Ishikawa (cell line): ENCODE measurements at regions not wholly inside any gene's neighbourhood (a gene's known extent, or its start where the extent isn't known, plus 50 kb on each side); places are given as distances from the start of the nearest gene placed in this dataset.

Experiments
- CEBPB ChIP-seq: IDR thresholded peaks from 2 replicates; pipeline ENCODE4 v1.6.1; 2012
- CREB1 ChIP-seq: IDR thresholded peaks from 2 replicates; pipeline ENCODE4 v1.6.1; 2012; ENCODE audit warnings: low read depth
- EGR1 ChIP-seq: IDR thresholded peaks from 2 replicates; pipeline ENCODE4 v1.6.1; 2012
- EP300 ChIP-seq: IDR thresholded peaks from 2 replicates; pipeline ENCODE4 v1.6.1; 2012; ENCODE audit warnings: borderline replicate concordance
- FOXM1 ChIP-seq: IDR thresholded peaks from 2 replicates; pipeline ENCODE4 v1.6.1; 2012; ENCODE audit warnings: low read depth, borderline replicate concordance
- MAX ChIP-seq: IDR thresholded peaks from 2 replicates; pipeline ENCODE4 v1.6.1; 2012
- NFIC ChIP-seq: IDR thresholded peaks from 2 replicates; pipeline ENCODE4 v1.6.1; 2012
- RAD21 ChIP-seq: IDR thresholded peaks from 2 replicates; pipeline ENCODE4 v1.6.1; 2012; ENCODE audit warnings: low read depth
- REST ChIP-seq: IDR thresholded peaks from 2 replicates; pipeline ENCODE4 v1.6.1; 2012; ENCODE audit warnings: low read depth, mild to moderate bottlenecking
- TAF1 ChIP-seq: IDR thresholded peaks from 2 replicates; pipeline ENCODE4 v1.6.1; 2012; ENCODE audit warnings: low read depth, mild to moderate bottlenecking
- TCF12 ChIP-seq: IDR thresholded peaks from 2 replicates; pipeline ENCODE4 v1.6.1; 2012; ENCODE audit warnings: low read depth
- TEAD4 ChIP-seq: IDR thresholded peaks from 2 replicates; pipeline ENCODE4 v1.6.1; 2012
- USF1 ChIP-seq: IDR thresholded peaks from 2 replicates; pipeline ENCODE4 v1.6.1; 2012
- YY1 ChIP-seq: IDR thresholded peaks from 2 replicates; pipeline ENCODE4 v1.6.1; 2012; ENCODE audit warnings: low read depth
- ZBTB7A ChIP-seq: IDR thresholded peaks from 2 replicates; pipeline ENCODE4 v1.6.1; 2012; ENCODE audit warnings: low read depth

GRCh38 chr14:56002342-56002741 is 115.9 kb upstream of the PELI2 start:
- no peak for TF ChIP-seq RAD21
- TF ChIP-seq CEBPB: no peak
- no peak for TF ChIP-seq FOXM1
- no peak for TF ChIP-seq TCF12
- no peak for TF ChIP-seq EP300
- TF ChIP-seq MAX: no peak
- TF ChIP-seq YY1: no peak
- TF ChIP-seq TEAD4: no peak
- no peak for TF ChIP-seq TAF1
- no peak for TF ChIP-seq REST
- TF ChIP-seq NFIC: no peak
- no peak for TF ChIP-seq EGR1
- no peak for TF ChIP-seq ZBTB7A

GRCh38 chr14:56002876-56003625 is 115.2 kb upstream of the PELI2 start:
- TF ChIP-seq TAF1 (no peak), TEAD4 (no peak), USF1 (no peak), CREB1 (no peak), YY1 (no peak)

GRCh38 chr14:56004323-56004722 is 113.9 kb upstream of the PELI2 start:
- no peak for TF ChIP-seq ZBTB7A
- no peak for TF ChIP-seq MAX
- TF ChIP-seq FOXM1: no peak
- TF ChIP-seq CREB1: no peak
- no peak for TF ChIP-seq EP300
- no peak for TF ChIP-seq NFIC
- no peak for TF ChIP-seq RAD21
- TF ChIP-seq USF1: no peak
- no peak for TF ChIP-seq TCF12
- TF ChIP-seq TAF1: no peak

GRCh38 chr14:56004786-56005185 is 113.4 kb upstream of the PELI2 start:
- no peak for TF ChIP-seq RAD21
- no peak for TF ChIP-seq USF1
- no peak for TF ChIP-seq FOXM1
- no peak for TF ChIP-seq REST
- TF ChIP-seq CREB1: no peak
- no peak for TF ChIP-seq TEAD4
- TF ChIP-seq TCF12: no peak
- TF ChIP-seq MAX: no peak
- TF ChIP-seq NFIC: no peak
- no peak for TF ChIP-seq EGR1
- TF ChIP-seq TAF1: no peak
- TF ChIP-seq EP300: no peak
- no peak for TF ChIP-seq YY1

- TF ChIP-seq EP300: no peak
- no peak for TF ChIP-seq EGR1
- TF ChIP-seq FOXM1: no peak
- no peak for TF ChIP-seq CREB1
- no peak for TF ChIP-seq RAD21
- TF ChIP-seq ZBTB7A: no peak
Observed at GRCh38 chr14:56005191-56006053, 112.8 kb upstream of the PELI2 start.
